Body of pancreas (tissue), 4 donors: ENCODE measurements at regions not wholly inside any gene's neighbourhood (a gene's known extent, or its start where the extent isn't known, plus 50 kb on each side); places are given as distances from the start of the nearest gene placed in this dataset.

Experiments used
- POLR2A ChIP-seq, 3 donors: fragments of 450-650 bp; IDR thresholded peaks; one replicate each; pipeline ENCODE4 v1.6.1; 2016; ENCODE audit warnings: antibody characterized with exemption in 3 of 3, mild to moderate bottlenecking in 2 of 3
- TF ChIP-seq, protein P1 (sequence below), 7 experiments: fragments of 450-650 bp in 4 of 7; fragments of 200-600 bp in 3 of 7; sonication (generic) in 3 of 7; IDR thresholded peaks; one replicate each; pipeline ENCODE4 v1.5.1; 2016 to 2019; ENCODE audit warnings: antibody characterized with exemption in 7 of 7

DNA sequence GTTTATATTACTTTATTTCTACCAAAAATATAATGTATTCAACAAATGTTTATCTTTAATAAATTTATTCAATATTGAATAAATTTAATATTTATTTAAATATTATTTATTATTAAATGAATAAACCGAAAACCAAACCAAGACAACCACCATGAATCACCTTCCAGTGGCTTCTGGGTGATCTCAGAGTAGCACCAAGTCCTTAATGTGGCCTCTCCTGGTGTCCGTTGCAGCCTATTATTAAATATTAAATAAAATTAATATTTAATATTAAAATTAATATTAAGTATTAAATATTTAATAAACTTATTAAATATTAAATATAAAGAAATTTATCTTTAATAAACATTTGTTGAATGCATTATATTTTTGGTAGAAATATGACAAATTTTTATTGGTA, 143.3 kb upstream of the PLPP4 start:
- TF ChIP-seq, protein P1, sequence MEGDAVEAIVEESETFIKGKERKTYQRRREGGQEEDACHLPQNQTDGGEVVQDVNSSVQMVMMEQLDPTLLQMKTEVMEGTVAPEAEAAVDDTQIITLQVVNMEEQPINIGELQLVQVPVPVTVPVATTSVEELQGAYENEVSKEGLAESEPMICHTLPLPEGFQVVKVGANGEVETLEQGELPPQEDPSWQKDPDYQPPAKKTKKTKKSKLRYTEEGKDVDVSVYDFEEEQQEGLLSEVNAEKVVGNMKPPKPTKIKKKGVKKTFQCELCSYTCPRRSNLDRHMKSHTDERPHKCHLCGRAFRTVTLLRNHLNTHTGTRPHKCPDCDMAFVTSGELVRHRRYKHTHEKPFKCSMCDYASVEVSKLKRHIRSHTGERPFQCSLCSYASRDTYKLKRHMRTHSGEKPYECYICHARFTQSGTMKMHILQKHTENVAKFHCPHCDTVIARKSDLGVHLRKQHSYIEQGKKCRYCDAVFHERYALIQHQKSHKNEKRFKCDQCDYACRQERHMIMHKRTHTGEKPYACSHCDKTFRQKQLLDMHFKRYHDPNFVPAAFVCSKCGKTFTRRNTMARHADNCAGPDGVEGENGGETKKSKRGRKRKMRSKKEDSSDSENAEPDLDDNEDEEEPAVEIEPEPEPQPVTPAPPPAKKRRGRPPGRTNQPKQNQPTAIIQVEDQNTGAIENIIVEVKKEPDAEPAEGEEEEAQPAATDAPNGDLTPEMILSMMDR (IDR thresholded peaks at IDR 0.05): no peak
- TF ChIP-seq POLR2A (IDR thresholded peaks at IDR 0.05): no peak
